CD4-positive, alpha-beta T cell (primary cell): ENCODE measurements at regions not wholly inside any gene's neighbourhood (a gene's known extent, or its start where the extent isn't known, plus 50 kb on each side); places are given as distances from the start of the nearest gene placed in this dataset.

Experiments used
- ATAC-seq: fragments of 200-7000 bp; cut with Tn5 transposase; one replicate; pipeline ENCODE4 v1.10.0; 2022; ENCODE audit warnings: mild to moderate bottlenecking; ENCODE audit not compliant: poor library complexity
- CTCF ChIA-PET: fragments of 350-600 bp; sonication (Branson Sonifier 250); formaldehyde crosslinking; loops from one replicate; lab custom pipeline; 2021; ENCODE audit warnings: antibody characterized with exemption, inconsistent platforms; lab: Charles Lee
- POLR2A ChIA-PET: fragments of 350-600 bp; sonication (Branson Sonifier 250); formaldehyde crosslinking; loops from one replicate; lab custom pipeline; 2021; ENCODE audit warnings: antibody characterized with exemption, inconsistent platforms; lab: Charles Lee
- DNase-seq, 14 experiments: peaks; one replicate each; pipeline ENCODE4 v3.0.0-alpha.2; 2013 to 2020; ENCODE audit warnings: mixed read lengths in 2 of 14
- H3K27ac ChIP-seq, 2 donors: one replicate each; pipeline versions ENCODE4 v1.5.1 to v1.7.0; 2013; ENCODE audit warnings: low read length in 2 of 2, low read depth in 1 of 2, mild to moderate bottlenecking in 1 of 2
- H3K27me3 ChIP-seq, 2 experiments: 1 replicate in 1 of 2; 2 replicates in 1 of 2; pipeline versions ENCODE4 v1.6.1 to v1.7.0; 2013; ENCODE audit warnings: low read length in 2 of 2, control low read depth in 1 of 2, mild to moderate bottlenecking in 1 of 2, moderate library complexity in 1 of 2; ENCODE audit not compliant: insufficient read depth in 2 of 2, control insufficient read depth in 1 of 2
- H3K36me3 ChIP-seq: one replicate; pipeline ENCODE4 v1.6.1; 2013; ENCODE audit warnings: low read length, control low read depth; ENCODE audit not compliant: insufficient read depth
- H3K4me1 ChIP-seq: one replicate; pipeline ENCODE4 v1.6.1; 2013; ENCODE audit warnings: low read length, control low read depth; ENCODE audit not compliant: insufficient read depth
- H3K4me3 ChIP-seq: one replicate; pipeline ENCODE4 v1.5.1; 2013; ENCODE audit warnings: mild to moderate bottlenecking, low read length, moderate library complexity
- H3K9me3 ChIP-seq, 2 experiments: 1 replicate in 1 of 2; 2 replicates in 1 of 2; pipeline versions ENCODE4 v1.6.1 to v1.7.0; 2013; ENCODE audit warnings: low read length in 2 of 2, mild to moderate bottlenecking in 2 of 2, control low read depth in 1 of 2, moderate library complexity in 1 of 2; ENCODE audit not compliant: control insufficient read depth in 1 of 2, insufficient read depth in 1 of 2
- H3K27ac Mint-ChIP-seq: one replicate; pipeline ENCODE4 v1.8.0; 2020; ENCODE audit warnings: mixed read lengths
- H3K27me3 Mint-ChIP-seq: one replicate; pipeline ENCODE4 v1.8.0; 2021; ENCODE audit warnings: mixed read lengths
- H3K36me3 Mint-ChIP-seq: one replicate; pipeline ENCODE4 v1.8.0; 2021; ENCODE audit warnings: low read depth, mixed read lengths
- H3K4me1 Mint-ChIP-seq: one replicate; pipeline ENCODE4 v1.8.0; 2021; ENCODE audit warnings: low read depth, mixed read lengths
- H3K4me3 Mint-ChIP-seq: one replicate; pipeline ENCODE4 v1.8.0; 2020; ENCODE audit warnings: mild to moderate bottlenecking, mixed read lengths
- H3K9me3 Mint-ChIP-seq: one replicate; pipeline ENCODE4 v1.8.0; 2020; ENCODE audit warnings: mixed read lengths
- intact Hi-C, 2 experiments: fragments of 100-400 bp; cut with DNase I in 1 of 2; cut with micrococcal nuclease in 1 of 2; formaldehyde crosslinking; loops; one replicate each; pipeline versions ENCODE4 v1.15.1 to v1.9.0; 2023 to 2025; cut with DNase I, micrococcal nuclease
- TF ChIP-seq, protein P1 (sequence below): fragments of 200-600 bp; IDR thresholded peaks from one replicate; pipeline ENCODE4 v1.8.0; 2022; ENCODE audit warnings: antibody characterized with exemption, mild to moderate bottlenecking

DNA sequence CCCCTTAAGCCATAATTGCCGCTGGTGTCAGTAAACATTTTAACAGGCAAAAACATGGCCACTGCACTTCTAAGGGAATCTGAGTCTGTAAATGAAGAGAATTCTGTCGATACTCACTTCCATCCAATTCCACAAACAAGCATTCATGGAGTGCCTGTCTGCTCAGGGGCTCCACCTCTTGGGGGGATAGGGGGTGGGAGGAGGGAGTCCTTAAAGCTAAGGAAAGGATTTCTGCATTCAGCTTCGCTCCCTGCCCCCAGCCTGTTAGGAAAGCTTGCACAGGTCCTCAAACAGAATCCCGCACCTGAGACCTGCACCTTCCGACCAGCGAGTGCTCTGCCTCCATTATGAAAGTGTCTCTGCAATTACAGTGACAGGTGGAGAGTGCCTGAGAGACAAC, 130.2 kb upstream of the KIT start:
- ATAC-seq, result no peak
- H3K4me1 ChIP-seq, result no peaks in the 10 kb centered on the region
- H3K4me1 Mint-ChIP-seq, result no peaks in the 10 kb centered on the region
- no peak overlapping the region for H3K27ac Mint-ChIP-seq
- DNase-seq, result no peak
- no peak overlapping the region for H3K4me3 ChIP-seq
- no peaks in the 10 kb centered on the region for H3K27me3 ChIP-seq
- no peaks in the 10 kb centered on the region for H3K9me3 Mint-ChIP-seq
- no peaks in the 10 kb centered on the region for H3K36me3 ChIP-seq
- CTCF ChIA-PET, result no interaction called here
- H3K27me3 Mint-ChIP-seq, result no peaks in the 10 kb centered on the region
- no peaks in the 10 kb centered on the region for H3K36me3 Mint-ChIP-seq
- H3K27ac ChIP-seq, result no peak overlapping the region
- intact Hi-C loops, result no loop called here
- no peaks in the 10 kb centered on the region for H3K9me3 ChIP-seq
- POLR2A ChIA-PET, result no interaction called here
- no peak overlapping the region for H3K4me3 Mint-ChIP-seq
- TF ChIP-seq, protein P1, sequence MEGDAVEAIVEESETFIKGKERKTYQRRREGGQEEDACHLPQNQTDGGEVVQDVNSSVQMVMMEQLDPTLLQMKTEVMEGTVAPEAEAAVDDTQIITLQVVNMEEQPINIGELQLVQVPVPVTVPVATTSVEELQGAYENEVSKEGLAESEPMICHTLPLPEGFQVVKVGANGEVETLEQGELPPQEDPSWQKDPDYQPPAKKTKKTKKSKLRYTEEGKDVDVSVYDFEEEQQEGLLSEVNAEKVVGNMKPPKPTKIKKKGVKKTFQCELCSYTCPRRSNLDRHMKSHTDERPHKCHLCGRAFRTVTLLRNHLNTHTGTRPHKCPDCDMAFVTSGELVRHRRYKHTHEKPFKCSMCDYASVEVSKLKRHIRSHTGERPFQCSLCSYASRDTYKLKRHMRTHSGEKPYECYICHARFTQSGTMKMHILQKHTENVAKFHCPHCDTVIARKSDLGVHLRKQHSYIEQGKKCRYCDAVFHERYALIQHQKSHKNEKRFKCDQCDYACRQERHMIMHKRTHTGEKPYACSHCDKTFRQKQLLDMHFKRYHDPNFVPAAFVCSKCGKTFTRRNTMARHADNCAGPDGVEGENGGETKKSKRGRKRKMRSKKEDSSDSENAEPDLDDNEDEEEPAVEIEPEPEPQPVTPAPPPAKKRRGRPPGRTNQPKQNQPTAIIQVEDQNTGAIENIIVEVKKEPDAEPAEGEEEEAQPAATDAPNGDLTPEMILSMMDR, result no peak

DNA sequence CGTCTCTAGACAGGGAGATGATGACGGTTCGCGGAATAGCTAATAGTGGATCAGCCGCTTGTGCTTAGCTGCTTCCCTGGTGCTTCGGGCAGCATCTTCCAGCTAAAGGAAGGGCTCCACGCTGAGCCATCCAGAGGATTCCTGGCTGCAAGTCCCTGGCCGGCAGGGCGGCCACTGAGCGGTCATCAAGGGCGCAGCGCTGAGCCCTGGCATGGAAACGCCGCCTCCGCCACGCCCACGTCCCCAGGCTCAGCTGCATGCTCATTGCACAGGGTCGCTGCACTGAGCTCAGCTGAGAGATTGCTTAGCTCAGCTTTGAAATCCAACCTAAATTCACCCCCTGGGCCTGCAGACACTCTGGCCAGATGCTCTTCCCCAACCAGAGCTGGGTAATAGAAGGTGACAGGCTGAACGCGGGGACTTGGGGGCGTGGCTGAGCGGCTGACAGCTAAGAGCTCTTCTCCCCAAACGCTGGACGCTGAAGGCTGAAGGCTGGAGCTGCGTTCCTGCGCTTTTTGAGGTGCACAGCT, 118.2 kb upstream of the KIT start:
- Histone ChIP-seq H3K4me1 (no peaks in the 10 kb centered on the region), H3K4me3 (peak overlapping the region; percentile 25), H3K27ac (no peak overlapping the region), H3K36me3 (no peaks in the 10 kb centered on the region), H3K9me3 (peaks cover 0 to 7% of the 10 kb centered on the region in 2 experiments), H3K27me3 (peaks cover 0 to 2% of the 10 kb centered on the region in 2 experiments)
- Mint-ChIP-seq H3K27ac (no peak overlapping the region), H3K4me3 (peak overlapping the region; percentile 43), H3K4me1 (no peaks in the 10 kb centered on the region), H3K27me3 (peaks cover 21% of the 10 kb centered on the region), H3K9me3 (no peaks in the 10 kb centered on the region), H3K36me3 (no peaks in the 10 kb centered on the region)
- POLR2A ChIA-PET, result no interaction called here
- peak in 1 of 14 experiments; percentile 3 for DNase-seq
- intact Hi-C loops, result no loop called here
- CTCF ChIA-PET, result no interaction called here
- TF ChIP-seq, protein P1, result no peak
- ATAC-seq, result no peak

- no peak for ATAC-seq
- H3K36me3 ChIP-seq, result no peaks in the 10 kb centered on the region
- ChIA-PET CTCF (no interaction called here), POLR2A (no interaction called here)
- peaks cover 0 to 2% of the 10 kb centered on the region in 2 experiments for H3K27me3 ChIP-seq
- H3K9me3 Mint-ChIP-seq, result no peaks in the 10 kb centered on the region
- TF ChIP-seq, protein P1, result no peak
- H3K4me1 Mint-ChIP-seq, result no peaks in the 10 kb centered on the region
- intact Hi-C loops, result no loop called here
- no peak overlapping the region for H3K4me3 Mint-ChIP-seq
- no peaks in the 10 kb centered on the region for H3K36me3 Mint-ChIP-seq
- H3K27me3 Mint-ChIP-seq, result peaks cover 17% of the 10 kb centered on the region
- H3K9me3 ChIP-seq, result peaks cover 0 to 7% of the 10 kb centered on the region in 2 experiments
- no peak overlapping the region for H3K27ac ChIP-seq
- no peak for DNase-seq
- H3K27ac Mint-ChIP-seq, result no peak overlapping the region
- no peak overlapping the region for H3K4me3 ChIP-seq
- no peaks in the 10 kb centered on the region for H3K4me1 ChIP-seq
Observed at GRCh38 chr4:54540931-54541330, 116.8 kb upstream of the KIT start.
